ENCODE measurements at regions not wholly inside any gene's neighbourhood (a gene's known extent, or its start where the extent isn't known, plus 50 kb on each side); places are given as distances from the start of the nearest gene placed in this dataset.

DNA sequence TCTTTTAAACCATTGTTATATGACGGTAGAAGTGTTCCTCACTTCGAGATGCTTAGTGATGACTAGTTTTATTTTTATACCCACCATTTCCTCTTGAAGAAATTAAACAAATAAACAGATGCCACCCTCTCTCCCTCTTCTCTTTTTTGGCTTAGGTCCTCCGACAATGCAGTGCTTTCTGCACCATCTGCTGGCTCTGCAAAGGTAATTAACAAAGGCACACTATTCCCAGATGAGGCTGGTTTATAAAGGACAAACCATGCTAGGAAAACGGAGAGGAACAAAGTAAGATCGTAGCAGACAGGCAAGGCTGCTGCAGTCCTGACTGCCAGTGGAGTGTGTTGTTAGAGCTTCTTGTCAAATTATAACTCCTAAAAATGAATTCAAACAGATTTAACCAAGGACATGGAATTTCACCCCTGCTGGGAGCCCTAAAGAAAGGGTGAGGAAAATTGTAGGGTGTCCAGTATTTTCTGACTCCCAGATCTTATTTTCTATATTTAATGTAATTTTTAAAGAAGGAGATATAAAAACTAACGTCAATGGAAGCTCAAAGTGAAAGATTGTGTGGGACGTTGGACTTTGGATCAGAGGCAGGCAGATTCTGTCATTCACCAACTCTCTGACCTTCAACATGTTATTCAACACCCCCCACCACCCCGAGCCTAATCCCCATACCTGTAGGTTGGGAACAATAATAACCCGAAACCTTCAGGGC is 142.1 kb downstream of the CPEB2 start:
- TF ChIP-seq MYC (IDR thresholded peaks at IDR 0.05; ENCODE audit: insufficient read depth, insufficient read length, insufficient replicate concordance, low read length, severe bottlenecking) = no peak
- TF ChIP-seq, protein P1, sequence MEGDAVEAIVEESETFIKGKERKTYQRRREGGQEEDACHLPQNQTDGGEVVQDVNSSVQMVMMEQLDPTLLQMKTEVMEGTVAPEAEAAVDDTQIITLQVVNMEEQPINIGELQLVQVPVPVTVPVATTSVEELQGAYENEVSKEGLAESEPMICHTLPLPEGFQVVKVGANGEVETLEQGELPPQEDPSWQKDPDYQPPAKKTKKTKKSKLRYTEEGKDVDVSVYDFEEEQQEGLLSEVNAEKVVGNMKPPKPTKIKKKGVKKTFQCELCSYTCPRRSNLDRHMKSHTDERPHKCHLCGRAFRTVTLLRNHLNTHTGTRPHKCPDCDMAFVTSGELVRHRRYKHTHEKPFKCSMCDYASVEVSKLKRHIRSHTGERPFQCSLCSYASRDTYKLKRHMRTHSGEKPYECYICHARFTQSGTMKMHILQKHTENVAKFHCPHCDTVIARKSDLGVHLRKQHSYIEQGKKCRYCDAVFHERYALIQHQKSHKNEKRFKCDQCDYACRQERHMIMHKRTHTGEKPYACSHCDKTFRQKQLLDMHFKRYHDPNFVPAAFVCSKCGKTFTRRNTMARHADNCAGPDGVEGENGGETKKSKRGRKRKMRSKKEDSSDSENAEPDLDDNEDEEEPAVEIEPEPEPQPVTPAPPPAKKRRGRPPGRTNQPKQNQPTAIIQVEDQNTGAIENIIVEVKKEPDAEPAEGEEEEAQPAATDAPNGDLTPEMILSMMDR (IDR thresholded peaks at IDR 0.05 in 2 of 3, conservative IDR thresholded peaks at IDR 0.05 in 1 of 3; ENCODE audit: control insufficient read depth in 2 of 3, extremely low read depth in 1 of 3, insufficient read depth in 1 of 3, low read depth in 3 of 3, low read length in 3 of 3) = peak in 1 of 3 experiments; percentile 19; a peak in 2 of 6 replicates
- TF ChIP-seq KLF5 (IDR thresholded peaks at IDR 0.05; ENCODE audit: partially characterized antibody) = no peak
- no peak for TF ChIP-seq NR2C2 (IDR thresholded peaks at IDR 0.05; ENCODE audit: borderline replicate concordance, control insufficient read depth, insufficient read length, low read depth)
- peak; percentile 30; the same call in 1 of the 2 replicates for TF ChIP-seq RAD21 (IDR thresholded peaks at IDR 0.05; ENCODE audit: insufficient read depth, low read depth, low read length)
- no peak for TF ChIP-seq STAT1 (conservative IDR thresholded peaks at IDR 0.05)
- no peak for TF ChIP-seq TCF3 (IDR thresholded peaks at IDR 0.05; ENCODE audit: borderline replicate concordance, insufficient read depth, low read depth, low read length)
- no peak for TF ChIP-seq BCL11A (IDR thresholded peaks at IDR 0.05; ENCODE audit: low read depth, low read length)
- TF ChIP-seq, protein P2, sequence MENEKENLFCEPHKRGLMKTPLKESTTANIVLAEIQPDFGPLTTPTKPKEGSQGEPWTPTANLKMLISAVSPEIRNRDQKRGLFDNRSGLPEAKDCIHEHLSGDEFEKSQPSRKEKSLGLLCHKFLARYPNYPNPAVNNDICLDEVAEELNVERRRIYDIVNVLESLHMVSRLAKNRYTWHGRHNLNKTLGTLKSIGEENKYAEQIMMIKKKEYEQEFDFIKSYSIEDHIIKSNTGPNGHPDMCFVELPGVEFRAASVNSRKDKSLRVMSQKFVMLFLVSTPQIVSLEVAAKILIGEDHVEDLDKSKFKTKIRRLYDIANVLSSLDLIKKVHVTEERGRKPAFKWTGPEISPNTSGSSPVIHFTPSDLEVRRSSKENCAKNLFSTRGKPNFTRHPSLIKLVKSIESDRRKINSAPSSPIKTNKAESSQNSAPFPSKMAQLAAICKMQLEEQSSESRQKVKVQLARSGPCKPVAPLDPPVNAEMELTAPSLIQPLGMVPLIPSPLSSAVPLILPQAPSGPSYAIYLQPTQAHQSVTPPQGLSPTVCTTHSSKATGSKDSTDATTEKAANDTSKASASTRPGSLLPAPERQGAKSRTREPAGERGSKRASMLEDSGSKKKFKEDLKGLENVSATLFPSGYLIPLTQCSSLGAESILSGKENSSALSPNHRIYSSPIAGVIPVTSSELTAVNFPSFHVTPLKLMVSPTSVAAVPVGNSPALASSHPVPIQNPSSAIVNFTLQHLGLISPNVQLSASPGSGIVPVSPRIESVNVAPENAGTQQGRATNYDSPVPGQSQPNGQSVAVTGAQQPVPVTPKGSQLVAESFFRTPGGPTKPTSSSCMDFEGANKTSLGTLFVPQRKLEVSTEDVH (IDR thresholded peaks at IDR 0.05; ENCODE audit: low read depth, partially characterized antibody) = no peak
- TF ChIP-seq POLR2A (IDR thresholded peaks at IDR 0.05; ENCODE audit: low read depth, low read length) = no peak
- TF ChIP-seq, protein P3, sequence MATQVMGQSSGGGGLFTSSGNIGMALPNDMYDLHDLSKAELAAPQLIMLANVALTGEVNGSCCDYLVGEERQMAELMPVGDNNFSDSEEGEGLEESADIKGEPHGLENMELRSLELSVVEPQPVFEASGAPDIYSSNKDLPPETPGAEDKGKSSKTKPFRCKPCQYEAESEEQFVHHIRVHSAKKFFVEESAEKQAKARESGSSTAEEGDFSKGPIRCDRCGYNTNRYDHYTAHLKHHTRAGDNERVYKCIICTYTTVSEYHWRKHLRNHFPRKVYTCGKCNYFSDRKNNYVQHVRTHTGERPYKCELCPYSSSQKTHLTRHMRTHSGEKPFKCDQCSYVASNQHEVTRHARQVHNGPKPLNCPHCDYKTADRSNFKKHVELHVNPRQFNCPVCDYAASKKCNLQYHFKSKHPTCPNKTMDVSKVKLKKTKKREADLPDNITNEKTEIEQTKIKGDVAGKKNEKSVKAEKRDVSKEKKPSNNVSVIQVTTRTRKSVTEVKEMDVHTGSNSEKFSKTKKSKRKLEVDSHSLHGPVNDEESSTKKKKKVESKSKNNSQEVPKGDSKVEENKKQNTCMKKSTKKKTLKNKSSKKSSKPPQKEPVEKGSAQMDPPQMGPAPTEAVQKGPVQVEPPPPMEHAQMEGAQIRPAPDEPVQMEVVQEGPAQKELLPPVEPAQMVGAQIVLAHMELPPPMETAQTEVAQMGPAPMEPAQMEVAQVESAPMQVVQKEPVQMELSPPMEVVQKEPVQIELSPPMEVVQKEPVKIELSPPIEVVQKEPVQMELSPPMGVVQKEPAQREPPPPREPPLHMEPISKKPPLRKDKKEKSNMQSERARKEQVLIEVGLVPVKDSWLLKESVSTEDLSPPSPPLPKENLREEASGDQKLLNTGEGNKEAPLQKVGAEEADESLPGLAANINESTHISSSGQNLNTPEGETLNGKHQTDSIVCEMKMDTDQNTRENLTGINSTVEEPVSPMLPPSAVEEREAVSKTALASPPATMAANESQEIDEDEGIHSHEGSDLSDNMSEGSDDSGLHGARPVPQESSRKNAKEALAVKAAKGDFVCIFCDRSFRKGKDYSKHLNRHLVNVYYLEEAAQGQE (IDR thresholded peaks at IDR 0.05; ENCODE audit: low read depth, low read length) = no peak
